ENCODE measurements at regions not wholly inside any gene's neighbourhood (a gene's known extent, or its start where the extent isn't known, plus 50 kb on each side); places are given as distances from the start of the nearest gene placed in this dataset.

DNA sequence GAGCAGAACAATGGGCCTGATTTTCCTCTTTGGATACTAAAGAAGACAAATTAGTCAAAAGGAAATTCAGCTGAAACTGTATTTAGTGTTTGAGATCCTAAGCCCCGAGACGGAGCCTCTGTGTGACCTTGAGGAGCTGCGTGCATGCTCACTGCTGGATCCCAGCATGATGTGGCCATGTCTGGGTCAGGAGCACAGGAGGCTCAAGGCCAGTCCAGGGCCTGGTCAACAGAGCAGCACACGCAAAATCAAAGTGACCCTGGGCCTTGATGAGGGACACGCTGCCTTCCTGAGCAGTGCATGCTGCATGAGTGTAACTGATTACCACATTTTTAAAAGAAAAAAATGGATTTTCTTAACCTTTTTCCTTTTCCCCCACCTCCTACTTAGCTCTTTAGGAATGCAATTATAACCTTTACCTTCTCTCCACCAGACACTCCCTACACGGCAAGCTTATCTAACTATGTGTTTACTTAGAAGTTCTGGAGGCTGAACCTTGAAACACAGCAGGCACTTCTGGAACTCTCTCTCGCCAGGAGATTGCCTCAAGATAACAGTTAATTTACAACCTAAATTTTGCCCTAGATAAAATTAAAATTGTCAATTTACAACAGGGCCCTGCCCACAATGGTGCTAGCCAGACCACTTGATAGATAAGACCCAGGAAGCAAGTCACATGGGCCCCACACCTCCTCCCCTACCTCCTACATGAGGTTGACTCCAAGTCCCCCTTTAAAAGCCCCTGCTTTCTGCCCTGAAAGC lies 144.6 kb downstream of the LRIG2 start:
- DNase-seq (ENCODE audit: low read depth): no peak
- TF ChIP-seq, protein P1, sequence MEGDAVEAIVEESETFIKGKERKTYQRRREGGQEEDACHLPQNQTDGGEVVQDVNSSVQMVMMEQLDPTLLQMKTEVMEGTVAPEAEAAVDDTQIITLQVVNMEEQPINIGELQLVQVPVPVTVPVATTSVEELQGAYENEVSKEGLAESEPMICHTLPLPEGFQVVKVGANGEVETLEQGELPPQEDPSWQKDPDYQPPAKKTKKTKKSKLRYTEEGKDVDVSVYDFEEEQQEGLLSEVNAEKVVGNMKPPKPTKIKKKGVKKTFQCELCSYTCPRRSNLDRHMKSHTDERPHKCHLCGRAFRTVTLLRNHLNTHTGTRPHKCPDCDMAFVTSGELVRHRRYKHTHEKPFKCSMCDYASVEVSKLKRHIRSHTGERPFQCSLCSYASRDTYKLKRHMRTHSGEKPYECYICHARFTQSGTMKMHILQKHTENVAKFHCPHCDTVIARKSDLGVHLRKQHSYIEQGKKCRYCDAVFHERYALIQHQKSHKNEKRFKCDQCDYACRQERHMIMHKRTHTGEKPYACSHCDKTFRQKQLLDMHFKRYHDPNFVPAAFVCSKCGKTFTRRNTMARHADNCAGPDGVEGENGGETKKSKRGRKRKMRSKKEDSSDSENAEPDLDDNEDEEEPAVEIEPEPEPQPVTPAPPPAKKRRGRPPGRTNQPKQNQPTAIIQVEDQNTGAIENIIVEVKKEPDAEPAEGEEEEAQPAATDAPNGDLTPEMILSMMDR (conservative IDR thresholded peaks at IDR 0.05; ENCODE audit: low read length): no peak
- H3K4me3 ChIP-seq (ENCODE audit: low read length): no peak overlapping the region

DNA sequence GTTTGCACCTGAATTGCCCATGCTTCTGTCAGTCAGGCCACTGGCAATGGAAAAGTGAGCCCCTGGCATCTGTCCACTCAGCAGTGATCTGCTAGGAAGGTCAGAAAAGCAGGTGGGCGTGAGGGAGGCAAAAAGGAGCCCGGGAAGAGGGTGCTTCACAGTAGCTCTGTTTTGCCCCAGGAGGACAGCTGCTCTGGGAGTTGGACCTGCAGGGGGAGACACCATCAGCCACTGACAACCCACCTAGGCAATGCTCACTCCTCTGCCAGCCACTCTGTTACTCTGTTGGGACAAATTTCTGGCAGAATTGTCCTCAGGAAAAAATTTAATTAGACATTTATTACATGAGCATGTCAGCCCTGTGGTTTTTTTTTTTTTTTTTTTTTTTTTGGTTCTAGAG lies 146.4 kb downstream of the LRIG2 start:
- TF ChIP-seq, protein P1 (conservative IDR thresholded peaks at IDR 0.05; ENCODE audit: low read length): peak; percentile 18
- DNase-seq (ENCODE audit: low read depth): no peak
- no peak overlapping the region for H3K4me3 ChIP-seq (ENCODE audit: low read length)

DNA sequence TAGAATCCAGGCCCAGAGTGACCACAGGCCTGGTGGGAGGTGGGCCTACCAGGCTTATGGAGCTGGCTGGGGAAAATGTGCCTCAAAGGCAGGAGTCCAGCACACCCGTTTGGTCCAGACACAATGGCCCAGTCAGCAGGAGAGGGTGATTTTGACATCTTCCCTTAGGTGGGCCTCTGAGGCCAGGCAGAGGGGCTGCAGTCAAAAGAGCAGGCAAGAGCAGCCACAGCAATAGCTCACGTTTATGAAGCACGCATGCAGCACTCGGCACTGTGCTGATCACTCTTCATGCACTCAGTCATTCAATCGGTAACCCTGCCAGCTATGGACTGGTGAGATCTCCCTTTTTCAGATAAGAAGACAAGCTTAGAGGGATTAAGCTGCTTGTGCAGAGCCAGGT lies 146.8 kb downstream of the LRIG2 start:
- H3K4me3 ChIP-seq (ENCODE audit: low read length): no peak overlapping the region
- TF ChIP-seq, protein P1 (conservative IDR thresholded peaks at IDR 0.05; ENCODE audit: low read length): no peak
- no peak for DNase-seq (ENCODE audit: low read depth)

DNA sequence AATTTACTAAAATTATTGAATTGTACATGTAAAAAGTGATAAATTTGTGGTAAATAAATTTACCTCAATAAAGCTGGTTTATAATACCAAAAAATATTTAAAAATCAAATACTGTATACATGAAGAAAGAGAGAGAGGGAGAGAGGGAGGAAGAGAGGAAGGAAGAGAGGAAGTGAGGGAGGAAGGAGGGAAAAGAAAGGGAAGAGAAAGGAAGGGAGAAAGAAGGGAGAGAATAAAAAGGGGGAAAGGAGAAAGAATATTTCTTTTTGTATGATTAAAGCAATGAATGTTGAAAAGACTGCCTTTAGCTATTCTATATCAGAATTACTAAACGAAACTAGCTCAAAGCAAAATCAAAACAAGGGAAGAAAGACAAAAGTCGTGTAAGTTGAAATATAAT lies 150.0 kb downstream of the LRIG2 start:
- TF ChIP-seq, protein P1 (conservative IDR thresholded peaks at IDR 0.05; ENCODE audit: low read length): no peak

DNA sequence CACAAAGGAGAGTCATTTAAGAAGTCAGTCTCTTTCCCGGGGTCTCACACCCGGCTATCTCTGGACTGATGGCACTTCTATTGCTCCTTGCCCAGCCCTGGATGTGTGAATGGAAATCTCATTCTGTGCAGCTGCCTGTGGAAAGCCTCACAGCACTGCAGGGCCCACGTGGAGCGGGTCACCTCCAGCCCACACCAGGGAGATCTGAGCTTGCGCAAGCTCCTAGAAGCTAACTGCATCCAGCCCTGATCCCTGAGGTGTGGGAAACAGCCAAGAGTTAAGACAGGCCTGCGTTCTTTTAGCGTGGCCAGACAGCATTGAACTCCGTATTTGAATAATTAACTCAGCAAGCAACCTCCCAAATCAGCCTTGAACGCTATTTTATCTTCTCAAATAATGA lies 150.5 kb downstream of the LRIG2 start:
- DNase-seq (ENCODE audit: low read depth): peak; percentile 25
- H3K4me3 ChIP-seq (ENCODE audit: low read length): no peak overlapping the region
- TF ChIP-seq, protein P1 (conservative IDR thresholded peaks at IDR 0.05; ENCODE audit: low read length): no peak

More for the DNA sequence above, 150.0 kb downstream of the LRIG2 start:
- H3K4me3 ChIP-seq (ENCODE audit: low read length): no peak overlapping the region
- no peak for DNase-seq (ENCODE audit: low read depth)

DNA sequence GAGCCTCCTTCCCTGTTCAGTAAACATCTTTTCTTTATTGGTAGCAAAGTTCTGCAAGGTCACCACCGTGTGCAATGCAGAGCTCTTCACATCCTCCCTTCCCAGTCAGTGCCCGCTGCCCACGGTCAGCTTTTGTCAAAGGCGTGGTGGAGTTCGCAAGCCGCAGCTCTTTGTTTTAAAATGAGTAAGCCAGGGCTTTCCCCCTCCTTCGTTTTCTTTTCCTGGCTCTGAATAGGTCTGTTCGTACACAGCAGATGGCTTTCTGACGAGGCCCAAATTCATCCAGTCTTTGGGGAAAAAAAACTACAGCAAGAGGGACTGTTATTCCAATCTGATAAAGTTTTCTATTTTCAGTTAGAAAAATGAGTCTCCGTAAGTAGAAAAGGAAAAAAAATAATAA lies 153.2 kb downstream of the LRIG2 start:
- TF ChIP-seq, protein P1 (conservative IDR thresholded peaks at IDR 0.05; ENCODE audit: low read length): no peak
- DNase-seq (ENCODE audit: low read depth): no peak
- H3K4me3 ChIP-seq (ENCODE audit: low read length): no peak overlapping the region

DNA sequence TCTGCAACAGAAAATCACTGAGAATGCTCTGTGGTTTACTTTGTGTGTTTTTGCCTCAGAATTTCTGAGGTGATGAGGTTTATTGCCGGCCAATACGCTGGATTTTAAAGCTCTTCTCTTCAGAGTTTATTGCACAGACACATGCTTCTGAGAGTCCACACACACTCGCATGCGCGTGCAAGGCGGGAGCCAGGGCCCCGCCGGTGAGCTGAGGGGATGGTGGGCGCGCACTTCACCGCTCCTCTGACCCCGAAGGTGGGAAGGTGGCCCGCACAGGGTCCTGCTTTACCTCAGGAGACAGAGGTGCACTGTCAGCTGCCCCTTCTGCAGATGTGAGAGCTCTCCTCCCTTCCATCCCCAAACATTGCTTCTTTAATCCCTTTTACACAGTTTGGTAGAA lies 158.4 kb upstream of the MAGI3 start:
- TF ChIP-seq, protein P1 (conservative IDR thresholded peaks at IDR 0.05; ENCODE audit: low read length): no peak
- no peak overlapping the region for H3K4me3 ChIP-seq (ENCODE audit: low read length)
- no peak for DNase-seq (ENCODE audit: low read depth)

Measured in AG10803 (cell line).